ENCODE measurements at regions not wholly inside any gene's neighbourhood (a gene's known extent, or its start where the extent isn't known, plus 50 kb on each side); places are given as distances from the start of the nearest gene placed in this dataset.

DNA sequence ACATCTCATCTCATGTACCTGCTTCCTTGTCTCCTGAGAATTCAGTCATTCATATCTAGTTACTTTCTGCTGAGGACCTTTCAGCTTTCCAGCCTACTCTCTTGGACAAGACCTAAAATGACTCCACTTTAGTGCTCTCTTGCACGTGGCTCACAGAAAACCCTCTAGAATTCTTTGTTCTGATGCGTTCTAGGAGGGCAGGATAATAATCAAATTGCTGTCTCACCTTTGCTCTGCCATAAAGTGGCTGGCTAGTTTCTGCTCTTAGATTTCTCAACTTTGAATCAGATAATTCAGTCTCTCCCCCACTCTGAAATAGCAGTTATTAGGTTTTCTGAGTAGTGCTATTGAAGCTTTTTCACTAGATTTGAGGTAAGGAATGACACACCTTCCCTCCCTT lies 429.5 kb upstream of the FBXO33 start:
- Histone ChIP-seq H3K27ac (ENCODE audit: low read length) (no peak overlapping the region), H3K9ac (ENCODE audit: low read length) (no peak overlapping the region), H3K9me3 (ENCODE audit: control insufficient read depth, low read depth, low read length) (no peaks in the 10 kb centered on the region), H3K4me1 (ENCODE audit: control insufficient read depth, low read depth, low read length) (no peaks in the 10 kb centered on the region), H3K36me3 (ENCODE audit: control insufficient read depth, low read depth, low read length) (no peaks in the 10 kb centered on the region), H3K4me3 (ENCODE audit: low read length) (no peak overlapping the region), H3K27me3 (ENCODE audit: control insufficient read depth, insufficient read depth, low read length) (no peaks in the 10 kb centered on the region)

DNA sequence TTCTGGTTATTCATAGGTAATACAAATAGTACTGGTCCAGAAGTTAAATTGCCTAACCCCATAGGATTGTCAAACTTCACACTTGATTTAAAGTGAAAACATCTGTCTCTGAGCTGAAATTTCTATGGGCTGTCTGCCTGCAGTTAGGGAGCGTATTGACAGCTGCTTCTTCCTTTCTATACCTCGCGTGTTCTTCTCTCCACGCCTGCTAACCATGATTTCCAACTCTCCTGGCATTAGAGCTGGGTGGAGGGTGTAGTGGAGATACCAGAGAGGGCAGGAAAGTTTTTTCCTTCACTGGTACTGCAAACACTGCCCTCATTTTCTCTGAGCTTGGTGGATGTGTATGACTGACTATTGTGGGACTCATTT lies 429.0 kb upstream of the FBXO33 start:
- Histone ChIP-seq H3K4me1 (ENCODE audit: control insufficient read depth, low read depth, low read length) (no peaks in the 10 kb centered on the region), H3K36me3 (ENCODE audit: control insufficient read depth, low read depth, low read length) (no peaks in the 10 kb centered on the region), H3K9ac (ENCODE audit: low read length) (no peak overlapping the region), H3K27me3 (ENCODE audit: control insufficient read depth, insufficient read depth, low read length) (no peaks in the 10 kb centered on the region), H3K27ac (ENCODE audit: low read length) (no peak overlapping the region), H3K4me3 (ENCODE audit: low read length) (no peak overlapping the region), H3K9me3 (ENCODE audit: control insufficient read depth, low read depth, low read length) (no peaks in the 10 kb centered on the region)

DNA sequence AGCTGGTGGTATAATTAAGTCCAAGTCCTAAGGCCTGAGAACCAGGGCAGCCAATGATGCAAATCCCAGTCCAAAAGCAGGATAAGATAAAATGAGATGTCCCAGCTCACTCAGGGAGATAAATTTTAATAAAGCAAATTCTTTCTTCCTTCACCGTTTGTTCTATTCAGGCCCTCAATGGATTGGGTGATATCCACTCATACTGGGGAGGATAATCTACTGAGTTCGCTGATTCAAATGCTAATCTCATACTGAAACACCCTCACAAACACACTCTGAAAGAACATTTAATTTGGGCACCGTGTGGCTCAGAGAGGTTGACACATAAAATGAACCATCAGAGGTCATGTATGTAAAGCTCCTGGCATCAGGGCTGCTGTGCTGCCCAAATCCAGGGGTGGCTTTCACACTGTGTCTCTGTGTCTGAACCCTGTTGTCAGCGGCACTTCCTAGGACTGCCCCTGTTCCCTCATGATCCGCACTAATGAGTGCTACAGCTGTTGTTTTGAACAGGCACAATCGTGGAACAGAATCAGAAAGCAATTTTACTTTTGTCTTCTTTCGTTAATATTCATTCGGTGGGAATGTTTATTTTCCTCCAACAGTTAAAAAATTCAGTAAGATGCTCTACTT lies 428.5 kb upstream of the FBXO33 start:
- H3K9ac ChIP-seq (ENCODE audit: low read length): no peak overlapping the region

DNA sequence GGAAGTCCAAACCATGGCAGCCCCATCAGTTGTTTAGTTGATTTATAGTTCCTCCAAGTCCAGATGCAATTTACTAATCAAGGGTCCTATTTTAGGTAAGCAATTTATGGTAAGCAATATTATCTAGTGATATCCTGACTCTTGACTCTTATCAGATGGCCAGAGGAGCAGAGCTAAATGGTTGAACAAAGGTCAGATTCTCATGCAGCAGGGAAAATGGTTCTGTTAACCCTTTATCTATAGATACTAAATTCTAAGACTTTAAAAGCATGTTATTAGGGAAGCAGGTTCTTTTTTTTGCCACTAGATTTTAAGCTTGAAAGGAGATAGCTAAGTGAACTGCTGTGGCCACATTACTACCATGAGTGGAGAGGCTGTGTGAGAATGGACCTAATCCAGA lies 427.1 kb upstream of the FBXO33 start:
- Histone ChIP-seq H3K27me3 (ENCODE audit: control insufficient read depth, insufficient read depth, low read length) (no peaks in the 10 kb centered on the region), H3K4me1 (ENCODE audit: control insufficient read depth, low read depth, low read length) (no peaks in the 10 kb centered on the region), H3K4me3 (ENCODE audit: low read length) (no peak overlapping the region), H3K9ac (ENCODE audit: low read length) (no peak overlapping the region), H3K9me3 (ENCODE audit: control insufficient read depth, low read depth, low read length) (no peaks in the 10 kb centered on the region), H3K36me3 (ENCODE audit: control insufficient read depth, low read depth, low read length) (no peaks in the 10 kb centered on the region), H3K27ac (ENCODE audit: low read length) (no peak overlapping the region)

More for the DNA sequence above, 428.5 kb upstream of the FBXO33 start:
- H3K27ac ChIP-seq (ENCODE audit: low read length): no peak overlapping the region
- H3K36me3 ChIP-seq (ENCODE audit: control insufficient read depth, low read depth, low read length): no peaks in the 10 kb centered on the region
- H3K4me1 ChIP-seq (ENCODE audit: control insufficient read depth, low read depth, low read length): no peaks in the 10 kb centered on the region
- no peaks in the 10 kb centered on the region for H3K27me3 ChIP-seq (ENCODE audit: control insufficient read depth, insufficient read depth, low read length)
- no peaks in the 10 kb centered on the region for H3K9me3 ChIP-seq (ENCODE audit: control insufficient read depth, low read depth, low read length)
- H3K4me3 ChIP-seq (ENCODE audit: low read length): no peak overlapping the region

DNA sequence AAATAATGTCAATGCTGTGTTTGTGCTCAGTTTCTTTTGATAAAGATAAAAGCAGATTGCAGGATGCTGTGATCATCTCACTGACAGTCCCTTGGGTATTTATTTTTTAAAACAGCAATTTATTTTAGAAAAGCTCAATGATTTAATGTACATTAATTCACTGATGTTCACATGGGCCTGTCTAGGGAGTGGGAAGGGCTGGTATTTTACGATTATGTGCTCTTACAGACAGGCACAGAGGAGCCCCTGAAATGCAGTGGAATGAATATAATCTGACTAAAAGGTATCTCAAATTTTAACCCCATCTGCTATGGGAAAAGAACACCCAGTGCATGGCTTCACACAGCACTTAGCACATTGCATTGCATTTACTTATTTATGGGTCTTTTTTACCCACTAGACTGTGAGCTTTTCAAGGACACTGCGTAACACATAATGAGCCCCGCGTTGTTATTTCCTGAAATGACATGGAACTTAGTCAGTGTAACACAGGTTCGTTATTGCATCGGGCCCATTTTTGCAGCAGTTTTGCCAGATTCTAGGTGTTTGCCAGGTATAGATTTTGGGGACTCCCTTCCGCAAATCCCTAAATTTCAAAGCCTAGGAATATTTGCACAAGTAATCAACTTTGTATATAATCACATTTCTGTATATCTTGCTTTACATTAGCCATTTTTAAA lies 425.3 kb upstream of the FBXO33 start:
- Histone ChIP-seq H3K36me3 (ENCODE audit: control insufficient read depth, low read depth, low read length) (no peaks in the 10 kb centered on the region), H3K9me3 (ENCODE audit: control insufficient read depth, low read depth, low read length) (no peaks in the 10 kb centered on the region), H3K27me3 (ENCODE audit: control insufficient read depth, insufficient read depth, low read length) (no peaks in the 10 kb centered on the region), H3K4me3 (ENCODE audit: low read length) (no peak overlapping the region), H3K4me1 (ENCODE audit: control insufficient read depth, low read depth, low read length) (no peaks in the 10 kb centered on the region), H3K27ac (ENCODE audit: low read length) (no peak overlapping the region), H3K9ac (ENCODE audit: low read length) (no peak overlapping the region)

DNA sequence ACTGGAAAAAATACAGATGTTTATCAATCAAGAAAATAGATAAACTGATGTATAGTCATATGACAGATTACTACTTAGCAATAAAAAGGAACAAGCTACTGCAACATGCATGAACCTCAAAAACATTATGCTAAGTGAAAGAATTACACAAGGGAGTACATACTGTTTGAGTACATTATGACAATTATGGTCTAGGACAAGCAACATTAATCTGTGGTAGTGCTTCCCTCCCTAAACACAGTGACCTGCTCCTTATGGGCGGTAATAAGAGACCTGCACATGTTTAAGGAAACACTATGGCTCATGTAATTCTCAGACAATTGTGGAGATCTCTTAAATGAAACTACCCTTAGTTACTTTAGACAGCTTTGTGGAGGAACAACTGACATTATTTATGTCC lies 421.2 kb upstream of the FBXO33 start:
- H3K9me3 ChIP-seq (ENCODE audit: control insufficient read depth, low read depth, low read length): no peaks in the 10 kb centered on the region
- no peak overlapping the region for H3K4me3 ChIP-seq (ENCODE audit: low read length)
- no peaks in the 10 kb centered on the region for H3K4me1 ChIP-seq (ENCODE audit: control insufficient read depth, low read depth, low read length)
- no peaks in the 10 kb centered on the region for H3K27me3 ChIP-seq (ENCODE audit: control insufficient read depth, insufficient read depth, low read length)
- no peaks in the 10 kb centered on the region for H3K36me3 ChIP-seq (ENCODE audit: control insufficient read depth, low read depth, low read length)
- H3K27ac ChIP-seq (ENCODE audit: low read length): no peak overlapping the region
- no peak overlapping the region for H3K9ac ChIP-seq (ENCODE audit: low read length)

DNA sequence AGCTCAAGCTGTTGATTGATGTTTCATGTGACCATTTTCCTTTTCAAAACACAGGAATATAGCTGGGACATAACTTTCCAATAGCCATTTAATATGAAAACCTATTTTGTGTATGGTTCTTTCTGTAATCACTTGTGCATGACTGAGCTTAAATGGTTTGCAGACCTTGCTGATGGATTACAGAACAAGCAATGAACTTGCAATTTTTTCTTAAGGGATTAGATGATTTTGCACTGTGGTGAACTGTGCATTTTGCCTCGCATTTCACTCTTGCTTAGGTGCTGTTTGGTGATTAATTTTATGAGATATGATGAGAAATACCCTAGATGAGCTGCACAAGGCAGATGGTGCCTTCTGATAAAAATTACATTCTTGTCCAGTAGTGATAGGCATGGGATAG lies 419.0 kb upstream of the FBXO33 start:
- Histone ChIP-seq H3K9ac (ENCODE audit: low read length) (no peak overlapping the region), H3K27me3 (ENCODE audit: control insufficient read depth, insufficient read depth, low read length) (no peaks in the 10 kb centered on the region), H3K4me3 (ENCODE audit: low read length) (no peak overlapping the region)

DNA sequence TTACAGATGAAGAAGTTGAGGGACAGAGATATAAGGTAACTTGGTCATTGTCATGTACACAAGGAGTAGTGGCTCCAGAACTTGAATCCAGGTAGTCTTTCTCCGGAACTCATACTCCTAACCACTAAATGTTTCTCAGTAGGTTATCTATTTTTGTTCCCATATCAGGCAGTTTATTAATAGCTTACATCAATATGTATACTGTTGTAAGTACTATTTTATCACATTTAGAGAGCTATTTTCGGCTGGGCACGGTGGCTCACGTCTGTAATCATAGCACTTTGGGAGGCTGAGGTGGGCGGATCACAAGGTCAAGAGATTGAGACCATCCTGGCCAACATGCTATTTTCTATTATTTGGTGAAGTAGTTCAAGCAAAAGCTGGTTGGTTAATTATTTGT lies 415.6 kb upstream of the FBXO33 start:
- Histone ChIP-seq H3K4me1 (ENCODE audit: control insufficient read depth, low read depth, low read length) (no peaks in the 10 kb centered on the region), H3K27me3 (ENCODE audit: control insufficient read depth, insufficient read depth, low read length) (no peaks in the 10 kb centered on the region), H3K36me3 (ENCODE audit: control insufficient read depth, low read depth, low read length) (no peaks in the 10 kb centered on the region), H3K9ac (ENCODE audit: low read length) (no peak overlapping the region), H3K27ac (ENCODE audit: low read length) (no peak overlapping the region), H3K4me3 (ENCODE audit: low read length) (no peak overlapping the region), H3K9me3 (ENCODE audit: control insufficient read depth, low read depth, low read length) (no peaks in the 10 kb centered on the region)

More for the DNA sequence above, 419.0 kb upstream of the FBXO33 start:
- Histone ChIP-seq H3K36me3 (ENCODE audit: control insufficient read depth, low read depth, low read length) (no peaks in the 10 kb centered on the region), H3K9me3 (ENCODE audit: control insufficient read depth, low read depth, low read length) (no peaks in the 10 kb centered on the region), H3K27ac (ENCODE audit: low read length) (no peak overlapping the region), H3K4me1 (ENCODE audit: control insufficient read depth, low read depth, low read length) (no peaks in the 10 kb centered on the region)

DNA sequence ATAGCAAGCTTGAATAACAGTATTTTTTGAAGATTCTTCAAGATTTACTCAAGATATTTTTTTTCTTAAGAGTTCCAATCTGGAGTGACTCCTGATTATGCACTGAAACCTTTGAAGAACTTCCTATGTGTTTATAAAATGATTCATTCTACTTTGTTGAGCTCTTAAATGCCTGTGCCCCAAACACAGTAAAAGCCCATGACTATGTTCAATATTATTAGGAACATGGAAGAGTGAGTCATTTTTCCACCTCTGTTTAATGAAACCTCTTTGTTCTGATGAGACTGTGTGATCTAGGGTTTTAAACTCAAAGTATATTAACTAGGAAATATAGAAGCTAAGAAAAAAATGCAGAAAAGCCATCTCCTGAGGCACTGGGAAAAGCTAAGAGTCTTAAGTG lies 415.0 kb upstream of the FBXO33 start:
- no peak overlapping the region for H3K4me3 ChIP-seq (ENCODE audit: low read length)
- no peak overlapping the region for H3K9ac ChIP-seq (ENCODE audit: low read length)
- H3K9me3 ChIP-seq (ENCODE audit: control insufficient read depth, low read depth, low read length): no peaks in the 10 kb centered on the region
- no peaks in the 10 kb centered on the region for H3K4me1 ChIP-seq (ENCODE audit: control insufficient read depth, low read depth, low read length)
- no peaks in the 10 kb centered on the region for H3K36me3 ChIP-seq (ENCODE audit: control insufficient read depth, low read depth, low read length)
- no peaks in the 10 kb centered on the region for H3K27me3 ChIP-seq (ENCODE audit: control insufficient read depth, insufficient read depth, low read length)
- H3K27ac ChIP-seq (ENCODE audit: low read length): no peak overlapping the region

DNA sequence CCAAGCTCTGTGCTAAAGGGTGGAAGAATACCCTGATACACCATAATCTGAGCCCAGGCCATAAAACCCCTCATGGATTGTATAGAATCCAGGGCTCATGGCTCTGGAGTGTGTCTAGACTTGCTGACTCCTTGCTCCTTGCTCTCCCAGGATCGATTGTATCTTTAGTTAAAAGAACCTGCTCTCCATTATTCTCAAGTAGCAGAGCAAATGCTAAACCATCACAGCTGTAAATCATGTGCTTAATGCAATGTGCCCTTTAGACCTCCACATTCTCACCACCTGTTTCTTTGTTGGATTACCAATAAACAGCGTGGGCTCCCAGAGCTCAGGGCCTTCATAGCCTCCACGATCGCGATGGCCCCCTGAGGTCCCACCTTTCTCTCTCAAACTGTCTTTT lies 411.6 kb upstream of the FBXO33 start:
- no peaks in the 10 kb centered on the region for H3K36me3 ChIP-seq (ENCODE audit: control insufficient read depth, low read depth, low read length)
- no peak overlapping the region for H3K27ac ChIP-seq (ENCODE audit: low read length)
- no peak overlapping the region for H3K4me3 ChIP-seq (ENCODE audit: low read length)

DNA sequence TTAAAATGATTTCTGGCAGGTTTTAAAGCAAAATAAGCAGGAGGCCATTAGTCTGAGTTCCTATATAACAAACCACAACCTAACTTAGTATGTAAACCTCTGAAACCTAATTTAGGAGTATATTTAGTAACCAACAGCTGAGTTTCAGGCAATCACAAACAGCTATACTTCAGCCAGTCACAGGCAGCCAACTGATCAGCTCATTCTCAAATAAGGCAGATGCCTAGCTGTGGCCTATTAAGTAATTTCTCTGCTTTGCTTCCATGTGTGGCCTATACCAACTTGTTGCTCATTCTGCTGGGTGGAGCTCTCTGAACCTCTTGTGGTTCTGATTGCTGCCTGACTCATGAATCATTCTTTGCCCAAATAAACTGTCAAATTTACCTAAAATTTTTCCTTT lies 408.9 kb upstream of the FBXO33 start:
- Histone ChIP-seq H3K9ac (ENCODE audit: low read length) (no peak overlapping the region), H3K27ac (ENCODE audit: low read length) (no peak overlapping the region), H3K36me3 (ENCODE audit: control insufficient read depth, low read depth, low read length) (no peaks in the 10 kb centered on the region), H3K9me3 (ENCODE audit: control insufficient read depth, low read depth, low read length) (no peaks in the 10 kb centered on the region), H3K27me3 (ENCODE audit: control insufficient read depth, insufficient read depth, low read length) (no peaks in the 10 kb centered on the region), H3K4me3 (ENCODE audit: low read length) (no peak overlapping the region), H3K4me1 (ENCODE audit: control insufficient read depth, low read depth, low read length) (no peaks in the 10 kb centered on the region)

More for the DNA sequence above, 411.6 kb upstream of the FBXO33 start:
- Histone ChIP-seq H3K4me1 (ENCODE audit: control insufficient read depth, low read depth, low read length) (no peaks in the 10 kb centered on the region), H3K9ac (ENCODE audit: low read length) (no peak overlapping the region), H3K9me3 (ENCODE audit: control insufficient read depth, low read depth, low read length) (no peaks in the 10 kb centered on the region), H3K27me3 (ENCODE audit: control insufficient read depth, insufficient read depth, low read length) (no peaks in the 10 kb centered on the region)
